Body of pancreas (tissue), 4 donors: ENCODE measurements at regions not wholly inside any gene's neighbourhood (a gene's known extent, or its start where the extent isn't known, plus 50 kb on each side); places are given as distances from the start of the nearest gene placed in this dataset.

Source experiments
- ATAC-seq: fragments of 150-250 bp; one replicate; pipeline ENCODE4 v1.9.1; 2016
- DNase-seq, 4 donors: peaks; one replicate each; pipeline ENCODE4 v3.0.0-alpha.2; 2019
- H3K27ac ChIP-seq, 4 donors: fragments of 200-600 bp; sonication (generic); 1 replicate in 3 of 4; 2 replicates in 1 of 4; pipeline versions ENCODE4 v1.5.1 to v1.6.1; 2016 to 2019; ENCODE audit warnings: mild to moderate bottlenecking in 1 of 4, mixed read lengths in 1 of 4, moderate library complexity in 1 of 4
- H3K27me3 ChIP-seq, 2 donors: fragments of 200-600 bp; sonication (generic); one replicate each; pipeline ENCODE4 v1.6.0; 2016; ENCODE audit warnings: mild to moderate bottlenecking in 1 of 2
- H3K36me3 ChIP-seq, 2 donors: fragments of 200-600 bp; sonication (generic); replicated peaks in 1 of 2; 2 replicates each; pipeline ENCODE4 v1.5.1; 2016; ENCODE audit warnings: low read depth in 2 of 2; ENCODE audit not compliant: insufficient read depth in 1 of 2
- H3K4me1 ChIP-seq: fragments of 200-600 bp; sonication (generic); one replicate; pipeline ENCODE4 v1.6.0; 2016
- H3K4me3 ChIP-seq, 2 donors: fragments of 200-600 bp; sonication (generic); 1 replicate in 1 of 2; 2 replicates in 1 of 2; pipeline ENCODE4 v1.5.1; 2016 to 2019
- H3K9me3 ChIP-seq, 3 donors: fragments of 200-600 bp; sonication (generic); 1 replicate in 2 of 3; 2 replicates in 1 of 3; pipeline ENCODE4 v1.5.1; 2016
- POLR2A ChIP-seq, 3 donors: fragments of 450-650 bp; IDR thresholded peaks; one replicate each; pipeline ENCODE4 v1.6.1; 2016; ENCODE audit warnings: antibody characterized with exemption in 3 of 3, mild to moderate bottlenecking in 2 of 3
- WGBS, 2 donors: methylation state at CpG; one replicate each; pipeline ENCODE4 v1.1.5; 2017; 5-methylcytosine and 5-hydroxymethylcytosine counted together
- intact Hi-C: fragments of 100-400 bp; cut with DNase I; formaldehyde crosslinking; loops from one replicate; pipeline ENCODE4 v1.15.1; 2023
- TF ChIP-seq, protein P1 (sequence below), 7 experiments: fragments of 450-650 bp in 4 of 7; fragments of 200-600 bp in 3 of 7; sonication (generic) in 3 of 7; IDR thresholded peaks; one replicate each; pipeline ENCODE4 v1.5.1; 2016 to 2019; ENCODE audit warnings: antibody characterized with exemption in 7 of 7

DNA sequence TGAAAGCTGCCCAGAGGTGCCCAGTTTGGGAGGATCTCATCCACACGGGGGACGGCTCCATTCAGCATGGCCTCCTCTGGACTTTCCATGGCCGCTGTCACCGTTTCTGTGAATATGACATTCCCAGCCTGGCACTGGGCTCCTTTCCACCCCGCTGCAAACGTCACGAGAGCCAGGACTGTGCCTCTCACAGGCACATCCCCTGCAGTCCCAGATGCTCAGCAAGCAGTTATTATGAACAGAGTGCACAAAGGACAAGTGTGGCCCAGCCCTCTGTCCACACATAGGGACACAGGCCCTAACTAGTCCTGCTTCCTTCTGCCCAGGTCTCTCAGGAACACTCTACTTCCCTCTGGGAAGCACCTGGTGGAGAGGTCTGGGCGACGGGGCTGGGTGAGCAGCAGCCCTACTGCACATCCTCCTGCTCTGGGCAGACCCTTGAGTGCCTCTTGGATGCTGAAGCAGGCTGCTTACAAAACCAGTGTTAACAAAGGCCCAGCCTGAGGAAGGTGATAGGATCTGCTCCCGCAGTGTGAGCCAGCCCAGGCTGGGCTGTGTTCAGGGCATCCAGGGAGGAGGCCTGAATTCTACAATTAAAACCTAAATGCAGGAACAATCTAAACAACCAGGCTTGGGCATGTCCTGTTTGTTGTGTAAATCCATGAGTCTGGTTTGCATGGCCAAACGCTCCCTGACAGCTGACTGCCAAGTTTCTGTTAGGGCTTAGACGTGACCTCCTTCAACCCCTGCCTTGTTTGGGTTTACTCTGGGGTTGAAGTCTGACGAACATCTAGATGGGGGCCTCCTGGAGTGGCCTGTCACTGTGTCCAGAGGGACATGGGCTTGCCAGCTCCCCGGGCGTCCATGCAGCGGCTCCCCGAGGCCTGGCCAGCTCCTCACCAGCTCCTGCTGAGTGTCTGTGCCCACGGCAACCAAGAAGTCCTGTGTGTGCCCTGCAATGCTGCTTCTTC lies 269.8 kb downstream of the GADD45G start:
- intact Hi-C loops, result no loop called here
- Histone ChIP-seq H3K27me3 (no peaks in the 10 kb centered on the region), H3K27ac (no peak overlapping the region), H3K4me1 (peaks cover 14% of the 10 kb centered on the region), H3K36me3 (no peaks in the 10 kb centered on the region), H3K4me3 (no peak overlapping the region), H3K9me3 (no peaks in the 10 kb centered on the region)
- TF ChIP-seq POLR2A (IDR thresholded peaks at IDR 0.05), result no peak
- TF ChIP-seq, protein P1, sequence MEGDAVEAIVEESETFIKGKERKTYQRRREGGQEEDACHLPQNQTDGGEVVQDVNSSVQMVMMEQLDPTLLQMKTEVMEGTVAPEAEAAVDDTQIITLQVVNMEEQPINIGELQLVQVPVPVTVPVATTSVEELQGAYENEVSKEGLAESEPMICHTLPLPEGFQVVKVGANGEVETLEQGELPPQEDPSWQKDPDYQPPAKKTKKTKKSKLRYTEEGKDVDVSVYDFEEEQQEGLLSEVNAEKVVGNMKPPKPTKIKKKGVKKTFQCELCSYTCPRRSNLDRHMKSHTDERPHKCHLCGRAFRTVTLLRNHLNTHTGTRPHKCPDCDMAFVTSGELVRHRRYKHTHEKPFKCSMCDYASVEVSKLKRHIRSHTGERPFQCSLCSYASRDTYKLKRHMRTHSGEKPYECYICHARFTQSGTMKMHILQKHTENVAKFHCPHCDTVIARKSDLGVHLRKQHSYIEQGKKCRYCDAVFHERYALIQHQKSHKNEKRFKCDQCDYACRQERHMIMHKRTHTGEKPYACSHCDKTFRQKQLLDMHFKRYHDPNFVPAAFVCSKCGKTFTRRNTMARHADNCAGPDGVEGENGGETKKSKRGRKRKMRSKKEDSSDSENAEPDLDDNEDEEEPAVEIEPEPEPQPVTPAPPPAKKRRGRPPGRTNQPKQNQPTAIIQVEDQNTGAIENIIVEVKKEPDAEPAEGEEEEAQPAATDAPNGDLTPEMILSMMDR (IDR thresholded peaks at IDR 0.05), result no peak
- WGBS, 2 donors, result 74 to 75% methylated on average over 18 of the region's 18 CpGs
- peak in 1 of 4 donors; percentile 7 for DNase-seq
- no peak for ATAC-seq

DNA sequence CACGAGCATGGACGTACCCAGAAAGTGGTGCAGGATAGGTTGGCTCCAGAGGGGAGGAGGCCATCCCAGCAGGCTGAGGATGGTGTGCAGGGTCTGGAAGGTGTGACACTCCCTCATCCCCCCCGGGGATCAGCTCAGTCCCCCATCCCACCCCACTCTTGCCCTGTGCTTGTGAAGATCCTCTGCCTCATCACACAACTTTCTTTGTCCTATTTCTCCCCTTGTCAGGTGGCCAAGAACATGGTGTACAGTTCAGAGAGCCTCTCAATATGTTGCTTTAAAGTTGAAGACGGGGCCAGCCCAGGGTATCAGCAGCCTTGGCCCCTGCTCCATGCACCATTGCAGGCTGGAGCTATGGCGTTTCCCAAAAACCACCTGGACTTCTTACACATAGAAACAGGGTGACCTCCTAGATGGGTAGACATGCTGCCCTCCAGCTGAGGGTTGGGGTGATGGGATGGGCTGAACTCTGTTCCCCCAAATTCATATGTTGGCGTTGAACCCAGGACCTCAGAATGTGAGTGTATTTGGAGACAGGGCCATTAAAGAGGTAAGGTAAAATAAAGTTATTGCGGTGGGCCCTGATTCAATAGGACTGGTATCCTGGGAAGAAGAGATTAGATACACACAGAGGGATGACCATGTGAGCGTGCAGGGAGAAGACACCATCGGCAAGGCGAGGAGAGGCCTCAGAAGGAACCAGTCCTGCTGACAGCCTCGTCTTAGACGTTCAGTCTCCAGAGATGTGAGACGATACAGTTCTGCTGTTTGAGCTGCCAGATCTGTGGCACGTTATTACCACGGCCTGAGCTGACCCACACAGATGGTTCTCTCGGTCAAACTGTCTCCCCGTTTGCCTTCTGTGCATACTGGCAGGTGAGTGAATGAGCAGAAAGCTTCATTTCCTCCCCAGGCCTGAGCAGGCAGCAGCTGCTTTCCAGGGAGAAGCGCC lies 272.5 kb downstream of the GADD45G start:
- Histone ChIP-seq H3K4me1 (peaks cover 14% of the 10 kb centered on the region), H3K27ac (no peak overlapping the region), H3K27me3 (no peaks in the 10 kb centered on the region), H3K9me3 (no peaks in the 10 kb centered on the region), H3K4me3 (no peak overlapping the region), H3K36me3 (no peaks in the 10 kb centered on the region)
- WGBS, 2 donors, result 84 to 87% methylated on average over 18 of the region's 18 CpGs
- TF ChIP-seq, protein P1 (IDR thresholded peaks at IDR 0.05), result no peak
- no peak for TF ChIP-seq POLR2A (IDR thresholded peaks at IDR 0.05)
- DNase-seq (peak in 2 of 4 donors; percentile 5 to 29), ATAC-seq (no peak)
- intact Hi-C loops, result no loop called here

DNA sequence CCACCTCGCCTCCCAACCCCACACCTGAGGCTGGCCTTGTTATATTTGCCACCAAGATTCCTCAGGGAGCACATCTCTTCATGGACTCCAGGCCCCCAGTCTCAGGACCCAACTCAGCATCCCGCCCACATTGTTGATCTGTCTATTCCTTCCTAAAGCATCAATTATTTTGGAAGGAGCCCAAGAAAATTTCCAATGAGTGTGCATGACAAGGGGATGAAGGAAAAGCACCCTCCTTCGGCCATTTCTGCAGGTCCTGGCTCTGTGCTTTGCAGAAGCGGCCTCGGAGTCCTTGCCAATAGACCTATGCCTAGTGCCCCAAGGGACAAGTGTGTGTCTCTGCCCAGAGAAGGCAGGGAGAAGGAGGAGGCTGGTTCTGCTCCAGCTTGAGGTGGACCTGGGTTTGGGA lies 273.2 kb downstream of the GADD45G start:
- intact Hi-C loops, result no loop called here
- H3K36me3 ChIP-seq, result no peaks in the 10 kb centered on the region
- TF ChIP-seq, protein P1 (IDR thresholded peaks at IDR 0.05), result no peak
- TF ChIP-seq POLR2A (IDR thresholded peaks at IDR 0.05), result no peak
- H3K9me3 ChIP-seq, result no peaks in the 10 kb centered on the region
- peak overlapping the region in 2 of 4 donors; percentile 6 to 32 for H3K27ac ChIP-seq
- DNase-seq (peak in 1 of 4 donors; percentile 8), ATAC-seq (no peak)
- 88 to 95% methylated on average over 5 of the region's 5 CpGs for WGBS, 2 donors
- no peak overlapping the region for H3K4me3 ChIP-seq
- no peaks in the 10 kb centered on the region for H3K27me3 ChIP-seq
- H3K4me1 ChIP-seq, result peaks cover 14% of the 10 kb centered on the region

DNA sequence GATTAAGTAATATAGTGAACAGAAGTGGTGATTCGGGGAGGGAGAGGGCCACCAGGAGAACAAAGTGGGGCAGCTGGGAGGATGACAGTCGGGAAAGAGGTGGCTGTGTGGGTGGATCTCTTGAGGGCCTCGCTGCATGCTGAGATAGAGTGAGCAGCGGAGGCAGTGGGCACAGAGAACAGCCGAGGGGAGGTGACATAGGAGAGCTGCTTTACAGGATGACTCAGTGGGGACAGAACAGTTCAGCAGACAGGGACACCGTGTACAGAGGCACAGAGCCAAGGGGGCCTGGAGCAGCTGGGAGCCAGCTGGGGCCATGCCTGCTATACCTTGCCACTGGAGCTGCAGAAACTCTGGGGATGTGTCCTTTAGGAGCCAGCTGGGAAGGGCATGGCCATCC lies 273.9 kb downstream of the GADD45G start:
- no peaks in the 10 kb centered on the region for H3K36me3 ChIP-seq
- peaks cover 14% of the 10 kb centered on the region for H3K4me1 ChIP-seq
- TF ChIP-seq POLR2A (IDR thresholded peaks at IDR 0.05), result no peak
- TF ChIP-seq, protein P1 (IDR thresholded peaks at IDR 0.05), result no peak
- peak overlapping the region in 2 of 4 donors; percentile 6 to 32 for H3K27ac ChIP-seq
- no peaks in the 10 kb centered on the region for H3K27me3 ChIP-seq
- intact Hi-C loops, result no loop called here
- peak; percentile 71 to 91 (median 85) for DNase-seq
- no peaks in the 10 kb centered on the region for H3K9me3 ChIP-seq
- no peak overlapping the region for H3K4me3 ChIP-seq
- peak; percentile 87 for ATAC-seq
- 64 to 69% methylated on average over 6 of the region's 6 CpGs for WGBS, 2 donors
